Panc1 (cell line): ENCODE measurements at regions not wholly inside any gene's neighbourhood (a gene's known extent, or its start where the extent isn't known, plus 50 kb on each side); places are given as distances from the start of the nearest gene placed in this dataset.

Source experiments
- ATAC-seq: fragments of 200-7000 bp; cut with Tn5 transposase; 2 replicates; pipeline ENCODE4 v1.9.1; 2020; ENCODE audit warnings: mild to moderate bottlenecking, moderate library complexity
- BruUV-seq: library from RNA; stranded (reverse); fragments of 400-500 nt; replicated peaks from 2 replicates; lab custom pipeline; 2021; lab: Mats Ljungman, UMichigan
- CTCF ChIA-PET: fragments of 300-600 bp; sonication (Branson Sonifier 250); formaldehyde crosslinking; loops from one replicate; lab custom pipeline; 2022; ENCODE audit warnings: antibody characterized with exemption; lab: Charles Lee
- POLR2A ChIA-PET: fragments of 300-600 bp; sonication (Branson Sonifier 250); formaldehyde crosslinking; loops from one replicate; lab custom pipeline; 2022; ENCODE audit warnings: antibody characterized with exemption; lab: Charles Lee
- DNase-seq: peaks from one replicate; pipeline ENCODE4 v3.0.0-alpha.2; 2010; ENCODE audit warnings: low read depth, low spot score
- H3K27ac ChIP-seq: 2 replicates; pipeline ENCODE4 v1.5.1; 2011; ENCODE audit warnings: mild to moderate bottlenecking, low read length, inconsistent platforms
- H3K27me3 ChIP-seq: fragments of 200-500 bp; sonication (Bioruptor generic); 2 replicates; pipeline ENCODE4 v1.6.0; 2014; ENCODE audit warnings: low read length, inconsistent platforms; ENCODE audit not compliant: control insufficient read depth, insufficient read depth
- H3K36me3 ChIP-seq: fragments of 200-500 bp; sonication (Bioruptor generic); 2 replicates; pipeline ENCODE4 v1.5.1; 2014; ENCODE audit warnings: inconsistent platforms, mild to moderate bottlenecking, low read length, moderate library complexity; ENCODE audit not compliant: control insufficient read depth, insufficient read depth
- H3K4me1 ChIP-seq: 2 replicates; pipeline ENCODE4 v1.5.1; 2011; ENCODE audit warnings: inconsistent platforms, mild to moderate bottlenecking, low read length, moderate library complexity; ENCODE audit not compliant: control insufficient read depth, insufficient read depth
- H3K4me3 ChIP-seq, 2 experiments: 2 replicates each; pipeline ENCODE4 v1.5.1; 2011 to 2012; ENCODE audit warnings: low read depth in 2 of 2, low read length in 2 of 2, mild to moderate bottlenecking in 2 of 2, inconsistent platforms in 1 of 2, moderate library complexity in 1 of 2
- H3K9me3 ChIP-seq: fragments of 200-500 bp; sonication (Bioruptor generic); 2 replicates; pipeline ENCODE4 v1.5.1; 2014; ENCODE audit warnings: low read depth, mild to moderate bottlenecking, inconsistent platforms, low read length, moderate library complexity; ENCODE audit not compliant: control insufficient read depth, insufficient read depth
- CTCF ChIP-seq: fragments of 450-650 bp; IDR thresholded peaks from 2 replicates; pipeline ENCODE4 v1.5.1; 2017; ENCODE audit warnings: mild to moderate bottlenecking
- POLR2AphosphoS5 ChIP-seq: IDR thresholded peaks from 2 replicates; pipeline ENCODE4 v1.6.1; 2012; ENCODE audit warnings: mild to moderate bottlenecking, low read depth, low read length, moderate library complexity
- REST ChIP-seq, 2 experiments: IDR thresholded peaks; 2 replicates each; pipeline ENCODE4 v1.6.1; 2011 to 2012; ENCODE audit warnings: low read depth in 2 of 2, control low read depth in 1 of 2, low read length in 1 of 2, mild to moderate bottlenecking in 1 of 2, moderate library complexity in 1 of 2; ENCODE audit not compliant: insufficient read depth in 1 of 2
- SIN3A ChIP-seq: IDR thresholded peaks from 2 replicates; pipeline ENCODE4 v1.6.1; 2012; ENCODE audit warnings: low read depth, mild to moderate bottlenecking, low read length, moderate library complexity, borderline replicate concordance; ENCODE audit not compliant: insufficient read depth
- TCF7L2 ChIP-seq: IDR thresholded peaks from 2 replicates; pipeline ENCODE4 v1.6.1; 2011; ENCODE audit warnings: mild to moderate bottlenecking, low read depth, low read length, inconsistent platforms
- in situ Hi-C: cut with HindIII; loops from 2 replicates; pipeline ENCODE4 v1.10.0; 2016; ENCODE audit warnings: low sequenced_read_pairs, low pct_unique_long_range_greater_than_20kb
- intact Hi-C: fragments of 100-400 bp; cut with micrococcal nuclease; formaldehyde crosslinking; loops from one replicate; pipeline ENCODE4 v1.10.0; 2022; ENCODE audit not compliant: unreplicated experiment

GRCh38 chr13:108083056-108083455 is 132.3 kb downstream of the LIG4 start:
- intact Hi-C loops: no loop called here

GRCh38 chr13:108082481-108082880 is 132.9 kb downstream of the LIG4 start:
- intact Hi-C loops: no loop called here
- BruUV-seq: no TSS peak
- ATAC-seq (no peak), DNase-seq (no peak)
- Histone ChIP-seq H3K27ac (no peak overlapping the region), H3K27me3 (no peaks in the 10 kb centered on the region), H3K4me3 (no peak overlapping the region), H3K9me3 (no peaks in the 10 kb centered on the region), H3K4me1 (no peaks in the 10 kb centered on the region), H3K36me3 (no peaks in the 10 kb centered on the region)
- in situ Hi-C loops: no loop called here
- CTCF ChIA-PET: no interaction called here
- TF ChIP-seq TCF7L2: no peak
- TF ChIP-seq SIN3A: no peak
- no peak for TF ChIP-seq CTCF
- no peak for TF ChIP-seq POLR2AphosphoS5
- no peak for TF ChIP-seq REST (IDR thresholded peaks at IDR 0.05; ENCODE audit: insufficient read depth in 1 of 2, low read depth in 2 of 2, low read length in 1 of 2)
- POLR2A ChIA-PET: no interaction called here

More at GRCh38 chr13:108083056-108083455, 132.3 kb downstream of the LIG4 start:
- H3K27me3 ChIP-seq: no peaks in the 10 kb centered on the region
- in situ Hi-C loops: no loop called here
- no peak for TF ChIP-seq POLR2AphosphoS5
- TF ChIP-seq SIN3A: no peak
- no peak for TF ChIP-seq CTCF
- no peak for TF ChIP-seq TCF7L2
- TF ChIP-seq REST (IDR thresholded peaks at IDR 0.05; ENCODE audit: insufficient read depth in 1 of 2, low read depth in 2 of 2, low read length in 1 of 2): no peak
- BruUV-seq: no TSS peak
- POLR2A ChIA-PET: no interaction called here
- H3K4me3 ChIP-seq: no peak overlapping the region
- no peaks in the 10 kb centered on the region for H3K9me3 ChIP-seq
- DNase-seq (no peak), ATAC-seq (no peak)
- no peaks in the 10 kb centered on the region for H3K4me1 ChIP-seq
- CTCF ChIA-PET: no interaction called here
- no peak overlapping the region for H3K27ac ChIP-seq
- no peaks in the 10 kb centered on the region for H3K36me3 ChIP-seq
